ENCODE measurements at regions not wholly inside any gene's neighbourhood (a gene's known extent, or its start where the extent isn't known, plus 50 kb on each side); places are given as distances from the start of the nearest gene placed in this dataset.

GRCh38 chr4:79236785-79237184 is 89.1 kb downstream of the NAA11 start:
- no peak for TF ChIP-seq CTCF (IDR thresholded peaks at IDR 0.05; ENCODE audit: insufficient read depth, low read depth, low read length, missing control alignments)
- no peak overlapping the region for H3K4me3 ChIP-seq (ENCODE audit: low read length)
- no peak for DNase-seq (ENCODE audit: low read depth)

GRCh38 chr4:79235095-79235494 is 90.8 kb downstream of the NAA11 start:
- no peak overlapping the region for H3K4me3 ChIP-seq (ENCODE audit: low read length)
- TF ChIP-seq CTCF (IDR thresholded peaks at IDR 0.05; ENCODE audit: insufficient read depth, low read depth, low read length, missing control alignments): no peak
- no peak for DNase-seq (ENCODE audit: low read depth)

- TF ChIP-seq CTCF (IDR thresholded peaks at IDR 0.05; ENCODE audit: insufficient read depth, low read depth, low read length, missing control alignments): no peak
- H3K4me3 ChIP-seq (ENCODE audit: low read length): no peak overlapping the region
- DNase-seq (ENCODE audit: low read depth): no peak
These were observed 92.0 kb downstream of the NAA11 start for GRCh38 chr4:79233820-79234219.

GRCh38 chr4:79232540-79232939 is 93.3 kb downstream of the NAA11 start:
- peak; percentile 13 for DNase-seq (ENCODE audit: low read depth)
- H3K4me3 ChIP-seq (ENCODE audit: low read length): no peak overlapping the region
- no peak for TF ChIP-seq CTCF (IDR thresholded peaks at IDR 0.05; ENCODE audit: insufficient read depth, low read depth, low read length, missing control alignments)

- no peak for TF ChIP-seq CTCF (IDR thresholded peaks at IDR 0.05; ENCODE audit: insufficient read depth, low read depth, low read length, missing control alignments)
- H3K4me3 ChIP-seq (ENCODE audit: low read length): no peak overlapping the region
- DNase-seq (ENCODE audit: low read depth): no peak
These were observed 98.0 kb downstream of the NAA11 start for GRCh38 chr4:79227860-79228259.

GRCh38 chr4:79225360-79225759 is 100.5 kb downstream of the NAA11 start:
- DNase-seq (ENCODE audit: low read depth): no peak
- TF ChIP-seq CTCF (IDR thresholded peaks at IDR 0.05; ENCODE audit: insufficient read depth, low read depth, low read length, missing control alignments): no peak
- H3K4me3 ChIP-seq (ENCODE audit: low read length): no peak overlapping the region

GRCh38 chr4:79224777-79225104 is 101.1 kb downstream of the NAA11 start:
- TF ChIP-seq CTCF (IDR thresholded peaks at IDR 0.05; ENCODE audit: insufficient read depth, low read depth, low read length, missing control alignments): no peak
- DNase-seq (ENCODE audit: low read depth): no peak
- no peak overlapping the region for H3K4me3 ChIP-seq (ENCODE audit: low read length)

Measured in epithelial cell of esophagus (primary cell).